ENCODE measurements at regions not wholly inside any gene's neighbourhood (a gene's known extent, or its start where the extent isn't known, plus 50 kb on each side); places are given as distances from the start of the nearest gene placed in this dataset.

DNA sequence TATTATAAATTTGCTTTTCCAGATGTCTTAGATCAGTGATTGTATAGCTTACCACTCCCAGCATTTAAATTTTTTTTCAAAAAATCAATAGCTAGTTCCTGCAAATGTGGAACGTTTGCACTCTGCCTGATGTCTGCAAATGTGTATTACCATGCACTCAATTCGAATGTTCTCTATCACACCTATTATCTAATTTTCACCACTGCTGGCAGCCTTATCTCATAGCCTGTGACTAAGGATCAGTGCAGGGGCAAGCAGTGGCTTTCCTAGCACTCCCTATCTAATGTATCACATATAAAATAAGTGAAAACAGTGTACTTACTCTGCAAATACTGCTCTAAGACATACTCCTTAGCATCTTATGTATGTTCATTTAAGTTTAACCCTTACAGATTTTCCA, 196.3 kb upstream of the PLSCR5 start:
- no peaks in the 10 kb centered on the region for H3K9me3 ChIP-seq (ENCODE audit: control insufficient read depth, insufficient read depth, low read depth, low read length)
- no TSS peak for BruUV-seq (replicated peaks)
- no peak overlapping the region for H3K27ac ChIP-seq (ENCODE audit: low read length)
- no peaks in the 10 kb centered on the region for H3K36me3 ChIP-seq (ENCODE audit: control insufficient read depth, insufficient read depth, low read length)
- H3K4me3 ChIP-seq (ENCODE audit: low read depth in 2 of 2, low read length in 2 of 2): no peak overlapping the region
- in situ Hi-C loops (cut with HindIII; ENCODE audit: low pct_unique_long_range_greater_than_20kb, low sequenced_read_pairs): no loop called here
- POLR2A ChIA-PET: no interaction called here
- TF ChIP-seq REST (IDR thresholded peaks at IDR 0.05; ENCODE audit: insufficient read depth in 1 of 2, low read depth in 2 of 2, low read length in 1 of 2): no peak
- no peak for TF ChIP-seq TCF7L2 (IDR thresholded peaks at IDR 0.05; ENCODE audit: low read depth, low read length)
- TF ChIP-seq POLR2AphosphoS5 (IDR thresholded peaks at IDR 0.05; ENCODE audit: low read depth, low read length): no peak
- TF ChIP-seq, protein P1, sequence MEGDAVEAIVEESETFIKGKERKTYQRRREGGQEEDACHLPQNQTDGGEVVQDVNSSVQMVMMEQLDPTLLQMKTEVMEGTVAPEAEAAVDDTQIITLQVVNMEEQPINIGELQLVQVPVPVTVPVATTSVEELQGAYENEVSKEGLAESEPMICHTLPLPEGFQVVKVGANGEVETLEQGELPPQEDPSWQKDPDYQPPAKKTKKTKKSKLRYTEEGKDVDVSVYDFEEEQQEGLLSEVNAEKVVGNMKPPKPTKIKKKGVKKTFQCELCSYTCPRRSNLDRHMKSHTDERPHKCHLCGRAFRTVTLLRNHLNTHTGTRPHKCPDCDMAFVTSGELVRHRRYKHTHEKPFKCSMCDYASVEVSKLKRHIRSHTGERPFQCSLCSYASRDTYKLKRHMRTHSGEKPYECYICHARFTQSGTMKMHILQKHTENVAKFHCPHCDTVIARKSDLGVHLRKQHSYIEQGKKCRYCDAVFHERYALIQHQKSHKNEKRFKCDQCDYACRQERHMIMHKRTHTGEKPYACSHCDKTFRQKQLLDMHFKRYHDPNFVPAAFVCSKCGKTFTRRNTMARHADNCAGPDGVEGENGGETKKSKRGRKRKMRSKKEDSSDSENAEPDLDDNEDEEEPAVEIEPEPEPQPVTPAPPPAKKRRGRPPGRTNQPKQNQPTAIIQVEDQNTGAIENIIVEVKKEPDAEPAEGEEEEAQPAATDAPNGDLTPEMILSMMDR (IDR thresholded peaks at IDR 0.05): no peak
- TF ChIP-seq SIN3A (IDR thresholded peaks at IDR 0.05; ENCODE audit: borderline replicate concordance, insufficient read depth, low read depth, low read length): no peak
- no peaks in the 10 kb centered on the region for H3K4me1 ChIP-seq (ENCODE audit: control insufficient read depth, insufficient read depth, low read length)
- CTCF ChIA-PET: no interaction called here
- no peak for DNase-seq (ENCODE audit: low read depth, low spot score)
- no peaks in the 10 kb centered on the region for H3K27me3 ChIP-seq (ENCODE audit: control insufficient read depth, insufficient read depth, low read length)
- intact Hi-C loops (cut with micrococcal nuclease; ENCODE audit: unreplicated experiment): no loop called here
- no peak for ATAC-seq

DNA sequence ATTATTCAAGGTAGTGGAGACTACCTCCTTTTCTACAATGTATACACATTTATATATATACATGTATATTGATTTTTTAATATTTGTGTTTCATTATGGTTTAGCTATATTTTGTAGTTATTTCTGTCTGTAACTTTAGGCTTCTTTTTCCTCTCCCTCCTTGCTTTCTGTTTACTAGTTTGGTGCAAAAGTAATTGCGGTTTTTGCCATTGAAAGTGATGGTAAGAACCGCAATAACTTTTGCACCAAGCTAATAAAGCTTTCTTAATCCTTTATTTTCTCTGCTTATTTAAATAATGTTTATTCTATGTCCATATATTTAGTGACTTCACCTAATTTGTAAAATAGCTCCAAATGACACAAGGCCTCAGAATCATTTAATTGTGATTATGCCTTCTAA, 195.3 kb upstream of the PLSCR5 start:
- H3K4me3 ChIP-seq (ENCODE audit: low read depth in 2 of 2, low read length in 2 of 2): no peak overlapping the region
- H3K27me3 ChIP-seq (ENCODE audit: control insufficient read depth, insufficient read depth, low read length): no peaks in the 10 kb centered on the region
- H3K4me1 ChIP-seq (ENCODE audit: control insufficient read depth, insufficient read depth, low read length): no peaks in the 10 kb centered on the region
- no TSS peak for BruUV-seq (replicated peaks)
- DNase-seq (ENCODE audit: low read depth, low spot score): no peak
- no peak overlapping the region for H3K27ac ChIP-seq (ENCODE audit: low read length)
- intact Hi-C loops (cut with micrococcal nuclease; ENCODE audit: unreplicated experiment): no loop called here
- ChIA-PET POLR2A (no interaction called here), CTCF (no interaction called here)
- in situ Hi-C loops (cut with HindIII; ENCODE audit: low pct_unique_long_range_greater_than_20kb, low sequenced_read_pairs): no loop called here
- no peaks in the 10 kb centered on the region for H3K36me3 ChIP-seq (ENCODE audit: control insufficient read depth, insufficient read depth, low read length)
- no peak for ATAC-seq
- TF ChIP-seq REST (IDR thresholded peaks at IDR 0.05; ENCODE audit: insufficient read depth in 1 of 2, low read depth in 2 of 2, low read length in 1 of 2): no peak
- TF ChIP-seq, protein P1 (IDR thresholded peaks at IDR 0.05): no peak
- TF ChIP-seq SIN3A (IDR thresholded peaks at IDR 0.05; ENCODE audit: borderline replicate concordance, insufficient read depth, low read depth, low read length): no peak
- no peak for TF ChIP-seq TCF7L2 (IDR thresholded peaks at IDR 0.05; ENCODE audit: low read depth, low read length)
- no peak for TF ChIP-seq POLR2AphosphoS5 (IDR thresholded peaks at IDR 0.05; ENCODE audit: low read depth, low read length)
- no peaks in the 10 kb centered on the region for H3K9me3 ChIP-seq (ENCODE audit: control insufficient read depth, insufficient read depth, low read depth, low read length)
